ENCODE measurements at regions not wholly inside any gene's neighbourhood (a gene's known extent, or its start where the extent isn't known, plus 50 kb on each side); places are given as distances from the start of the nearest gene placed in this dataset.

DNA sequence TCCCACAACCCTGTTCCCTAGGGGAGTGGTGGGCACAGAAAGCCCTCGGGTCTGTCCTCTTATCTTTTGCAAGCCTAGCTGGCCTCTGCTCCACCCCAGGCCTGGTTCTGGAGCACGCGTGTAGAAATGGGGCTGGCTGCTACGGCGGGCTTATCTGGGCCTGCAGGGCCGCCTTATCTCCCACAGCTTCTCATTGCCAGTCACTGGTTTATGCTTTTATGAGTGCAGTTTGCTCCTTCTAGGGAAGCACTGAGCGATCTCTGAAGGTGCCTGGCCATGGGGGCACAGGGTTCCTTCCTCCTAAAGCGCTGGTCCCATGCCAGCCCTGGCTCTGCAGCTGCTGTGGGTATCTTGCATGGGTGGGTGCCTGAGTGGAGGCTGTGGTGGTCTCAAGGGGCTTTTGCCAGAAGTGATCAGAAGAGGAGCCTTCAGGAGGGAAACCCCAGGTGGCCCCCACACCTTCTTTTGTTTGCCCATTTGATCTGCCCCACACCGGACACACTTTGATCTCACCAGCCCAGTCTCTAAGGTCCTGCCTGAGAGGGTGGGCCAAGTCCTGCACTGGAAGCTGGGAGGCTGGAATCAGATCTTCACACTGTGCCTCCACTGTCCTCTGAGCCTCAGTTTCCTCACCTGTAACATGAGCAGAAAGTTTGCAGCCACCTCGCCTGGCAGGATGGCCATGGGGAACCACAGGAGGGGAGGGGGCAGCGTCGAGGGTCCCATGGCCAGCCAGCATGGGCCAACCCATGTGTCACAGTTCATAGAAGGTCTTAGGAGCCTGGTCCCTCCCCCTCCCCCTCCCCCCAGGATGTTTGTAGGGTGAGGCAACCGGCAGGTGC, 86.6 kb upstream of the FGF3 start:
- no peaks in the 10 kb centered on the region for H3K27me3 ChIP-seq (ENCODE audit: insufficient read depth, low read length)
- H2BK20ac ChIP-seq (ENCODE audit: low read depth, low read length, poor library complexity, severe bottlenecking): no peak overlapping the region
- no peaks in the 10 kb centered on the region for H3K36me3 Mint-ChIP-seq (ENCODE audit: insufficient read depth in 1 of 3, low read depth in 3 of 3)
- H3K14ac ChIP-seq (ENCODE audit: insufficient read depth, low read length): no peak overlapping the region
- no peak overlapping the region for H3K27ac ChIP-seq (ENCODE audit: insufficient read length, low read depth, low read length)
- no peak overlapping the region for H2AFZ ChIP-seq (ENCODE audit: low read length)
- no peak overlapping the region for H3K9ac ChIP-seq (ENCODE audit: extremely low read depth, insufficient read length, low read length)
- peaks cover 2 to 10% of the 10 kb centered on the region in 2 experiments; a peak in 1 of 4 replicates for H3K4me1 Mint-ChIP-seq
- no peaks in the 10 kb centered on the region for H3K79me1 ChIP-seq (ENCODE audit: insufficient read depth, low read depth, low read length, poor library complexity, severe bottlenecking)
- no peak overlapping the region for H3K27ac Mint-ChIP-seq
- no peak overlapping the region for H4K5ac ChIP-seq (ENCODE audit: insufficient read length, low read depth, low read length)
- no peak overlapping the region for H4K91ac ChIP-seq (ENCODE audit: insufficient read length, low read depth, low read length)
- no peaks in the 10 kb centered on the region for H3K4me1 ChIP-seq (ENCODE audit: insufficient read depth, low read length)
- no peak overlapping the region for H2BK120ac ChIP-seq (ENCODE audit: low read depth, low read length, poor library complexity, severe bottlenecking)
- H2BK12ac ChIP-seq (ENCODE audit: insufficient read length, low read depth, low read length): no peak overlapping the region
- no peak overlapping the region for H4K8ac ChIP-seq (replicated peaks; ENCODE audit: insufficient read length, low read depth, low read length)
- TF ChIP-seq, protein P1, sequence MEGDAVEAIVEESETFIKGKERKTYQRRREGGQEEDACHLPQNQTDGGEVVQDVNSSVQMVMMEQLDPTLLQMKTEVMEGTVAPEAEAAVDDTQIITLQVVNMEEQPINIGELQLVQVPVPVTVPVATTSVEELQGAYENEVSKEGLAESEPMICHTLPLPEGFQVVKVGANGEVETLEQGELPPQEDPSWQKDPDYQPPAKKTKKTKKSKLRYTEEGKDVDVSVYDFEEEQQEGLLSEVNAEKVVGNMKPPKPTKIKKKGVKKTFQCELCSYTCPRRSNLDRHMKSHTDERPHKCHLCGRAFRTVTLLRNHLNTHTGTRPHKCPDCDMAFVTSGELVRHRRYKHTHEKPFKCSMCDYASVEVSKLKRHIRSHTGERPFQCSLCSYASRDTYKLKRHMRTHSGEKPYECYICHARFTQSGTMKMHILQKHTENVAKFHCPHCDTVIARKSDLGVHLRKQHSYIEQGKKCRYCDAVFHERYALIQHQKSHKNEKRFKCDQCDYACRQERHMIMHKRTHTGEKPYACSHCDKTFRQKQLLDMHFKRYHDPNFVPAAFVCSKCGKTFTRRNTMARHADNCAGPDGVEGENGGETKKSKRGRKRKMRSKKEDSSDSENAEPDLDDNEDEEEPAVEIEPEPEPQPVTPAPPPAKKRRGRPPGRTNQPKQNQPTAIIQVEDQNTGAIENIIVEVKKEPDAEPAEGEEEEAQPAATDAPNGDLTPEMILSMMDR (conservative IDR thresholded peaks at IDR 0.05): no peak
- H3T11ph ChIP-seq (ENCODE audit: low read length): no peak overlapping the region
- no peak overlapping the region for H3K4ac ChIP-seq (ENCODE audit: low read depth, low read length)
- no CpG with 5 or more reads among the region's 13 CpGs for WGBS (ENCODE audit: extremely low coverage, insufficient read length, low lambda C conversion rate)
- no peaks in the 10 kb centered on the region for H4K20me1 ChIP-seq (ENCODE audit: control insufficient read depth, insufficient read depth, insufficient read length)
- H3K79me2 ChIP-seq (ENCODE audit: insufficient read depth, low read length): no peaks in the 10 kb centered on the region
- no peaks in the 10 kb centered on the region for H3K23me2 ChIP-seq (ENCODE audit: insufficient read length, low read depth, low read length, poor library complexity, severe bottlenecking)
- no peak overlapping the region for H2AK5ac ChIP-seq (ENCODE audit: insufficient read length, low read length)
- no peak overlapping the region for H3K4me2 ChIP-seq (ENCODE audit: insufficient read depth, insufficient read length, low read length)
- peaks cover 13% of the 10 kb centered on the region for H3K27me3 Mint-ChIP-seq (ENCODE audit: low read depth)
- H3K9me3 ChIP-seq (ENCODE audit: control insufficient read depth, low read depth, low read length): no peaks in the 10 kb centered on the region
- H3K4me3 Mint-ChIP-seq: no peak overlapping the region
- no peak overlapping the region for H3K18ac ChIP-seq (ENCODE audit: insufficient read length, low read depth, low read length)
- no peak overlapping the region for H2BK5ac ChIP-seq (ENCODE audit: insufficient read length, low read length)
- no peak overlapping the region for H3K56ac ChIP-seq (ENCODE audit: insufficient read length, low read depth, low read length)
- H3K9me3 Mint-ChIP-seq: no peaks in the 10 kb centered on the region
- no peak overlapping the region for H3K23ac ChIP-seq (ENCODE audit: insufficient read length, low read depth, low read length)
- no peak for DNase-seq
- H2BK15ac ChIP-seq (ENCODE audit: low read depth, low read length): no peak overlapping the region
